GM21723 (cell line): ENCODE measurements at regions not wholly inside any gene's neighbourhood (a gene's known extent, or its start where the extent isn't known, plus 50 kb on each side); places are given as distances from the start of the nearest gene placed in this dataset.

ENCODE experiments used
- ATAC-seq: cut with Tn5 transposase; IDR thresholded peaks from one replicate; pipeline ENCODE4 v1.9.1; 2021; ENCODE audit warnings: mild to moderate bottlenecking, moderate library complexity; ENCODE audit not compliant: unreplicated experiment

- no peak for ATAC-seq
These were observed 221.9 kb downstream of the LRRN1 start for GRCh38 chr3:4021162-4021561.

GRCh38 chr3:4029135-4029534 is 229.9 kb downstream of the LRRN1 start:
- no peak for ATAC-seq

GRCh38 chr3:4030624-4031023 is 231.4 kb downstream of the LRRN1 start:
- no peak for ATAC-seq

GRCh38 chr3:4033296-4033695 is 234.1 kb downstream of the LRRN1 start:
- ATAC-seq: no peak

- ATAC-seq: no peak
These were observed 236.8 kb downstream of the LRRN1 start for GRCh38 chr3:4036046-4036445.

- ATAC-seq: no peak
These were observed 239.1 kb downstream of the LRRN1 start for GRCh38 chr3:4038351-4038750.

GRCh38 chr3:4042070-4042469 is 242.8 kb downstream of the LRRN1 start:
- no peak for ATAC-seq

GRCh38 chr3:4042869-4043268 is 243.6 kb downstream of the LRRN1 start:
- no peak for ATAC-seq

GRCh38 chr3:4043867-4044575 is 244.8 kb downstream of the LRRN1 start:
- ATAC-seq: no peak

- no peak for ATAC-seq
These were observed 245.4 kb downstream of the LRRN1 start for GRCh38 chr3:4044619-4045018.

- ATAC-seq: no peak
These were observed 246.5 kb downstream of the LRRN1 start for GRCh38 chr3:4045756-4046155.

- ATAC-seq: no peak
These were observed 248.1 kb downstream of the LRRN1 start for GRCh38 chr3:4047366-4047765.

GRCh38 chr3:4052706-4053105 is 250.5 kb upstream of the SETMAR start:
- no peak for ATAC-seq

- ATAC-seq: no peak
These were observed 249.2 kb upstream of the SETMAR start for GRCh38 chr3:4053975-4054374.

- ATAC-seq: no peak
These were observed 243.1 kb upstream of the SETMAR start for GRCh38 chr3:4060064-4060463.

GRCh38 chr3:4060603-4061002 is 242.6 kb upstream of the SETMAR start:
- no peak for ATAC-seq

GRCh38 chr3:4061195-4061594 is 242.0 kb upstream of the SETMAR start:
- ATAC-seq: no peak

GRCh38 chr3:4061783-4062360 is 241.3 kb upstream of the SETMAR start:
- no peak for ATAC-seq

- ATAC-seq: no peak
These were observed 240.5 kb upstream of the SETMAR start for GRCh38 chr3:4062621-4063020.

GRCh38 chr3:4063916-4064574 is 239.1 kb upstream of the SETMAR start:
- no peak for ATAC-seq

GRCh38 chr3:4065085-4065484 is 238.1 kb upstream of the SETMAR start:
- ATAC-seq: no peak

- ATAC-seq: no peak
These were observed 237.6 kb upstream of the SETMAR start for GRCh38 chr3:4065554-4065953.
